ENCODE measurements at regions not wholly inside any gene's neighbourhood (a gene's known extent, or its start where the extent isn't known, plus 50 kb on each side); places are given as distances from the start of the nearest gene placed in this dataset.
A peak's percentile ranks its signal among the peaks of the same experiment; 100 is the strongest.
"Not testable (repeated sequence)": the region's sequence is repeated elsewhere in the genome, so short reads cannot be mapped to it uniquely, and the experiment has no call there.

DNA sequence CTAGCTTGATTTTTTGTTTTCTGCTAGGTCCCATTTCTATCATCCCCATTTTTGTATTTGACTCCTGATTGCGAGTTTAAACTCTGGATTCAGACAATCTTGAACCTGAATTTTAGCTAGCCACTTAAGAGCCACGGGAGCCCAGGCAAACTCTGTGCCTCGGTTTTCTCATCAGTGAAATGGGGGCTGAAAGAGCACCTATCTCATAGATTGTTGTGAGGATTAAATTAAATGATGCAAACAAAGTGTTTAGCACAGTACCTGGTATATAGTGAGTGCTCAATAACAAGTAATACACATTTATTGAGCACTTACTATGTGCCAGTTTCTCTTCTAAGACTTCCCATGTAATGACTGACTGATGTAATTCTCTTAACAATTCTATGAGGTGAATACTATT is 158.1 kb upstream of the POU3F1 start:
- in situ Hi-C loops (cut with HindIII; ENCODE audit: low sequenced_read_pairs) = no loop called here
- no peak for DNase-seq (ENCODE audit: low spot score)

DNA sequence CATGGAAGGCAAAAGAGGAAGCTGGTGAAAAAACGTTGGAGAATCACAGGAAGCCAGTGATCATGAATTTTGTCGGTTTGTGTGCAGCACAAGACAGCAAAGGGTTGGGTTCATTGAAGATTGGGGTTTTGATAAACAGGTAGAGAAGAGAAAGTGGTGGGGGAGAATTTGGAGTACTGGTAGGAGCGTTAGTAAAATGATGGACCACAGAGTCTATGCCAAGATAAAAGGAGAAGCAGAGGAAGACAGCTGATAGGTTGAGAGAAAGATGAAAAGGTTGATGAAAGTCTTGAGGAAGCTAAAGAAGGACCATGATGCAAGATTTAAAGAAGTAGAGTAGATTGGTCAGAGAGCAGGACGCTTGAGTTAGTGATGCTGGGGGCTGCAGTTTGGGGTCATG is 156.8 kb upstream of the POU3F1 start:
- DNase-seq (ENCODE audit: low spot score) = no peak
- in situ Hi-C loops (cut with HindIII; ENCODE audit: low sequenced_read_pairs) = no loop called here

DNA sequence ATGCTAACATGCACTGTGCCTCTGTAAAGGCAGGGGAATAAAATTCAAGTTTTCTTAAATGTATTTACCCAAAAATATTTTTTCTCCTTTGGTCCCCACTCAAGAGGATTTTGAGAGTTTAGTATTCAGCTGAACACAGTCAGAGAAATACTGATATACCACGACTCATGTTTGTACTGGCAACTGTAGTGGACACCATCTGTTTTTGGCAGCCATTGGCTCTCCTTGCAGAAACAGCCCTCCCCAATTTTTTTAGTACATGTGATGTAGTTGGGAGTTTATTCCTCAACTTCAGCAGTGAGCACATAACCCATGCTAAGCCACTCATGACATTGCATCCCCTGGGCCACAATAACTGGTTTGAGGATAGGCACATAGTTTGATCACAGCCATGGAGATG is 154.8 kb upstream of the POU3F1 start:
- no peak for DNase-seq (ENCODE audit: low spot score)
- in situ Hi-C loops (cut with HindIII; ENCODE audit: low sequenced_read_pairs) = no loop called here

DNA sequence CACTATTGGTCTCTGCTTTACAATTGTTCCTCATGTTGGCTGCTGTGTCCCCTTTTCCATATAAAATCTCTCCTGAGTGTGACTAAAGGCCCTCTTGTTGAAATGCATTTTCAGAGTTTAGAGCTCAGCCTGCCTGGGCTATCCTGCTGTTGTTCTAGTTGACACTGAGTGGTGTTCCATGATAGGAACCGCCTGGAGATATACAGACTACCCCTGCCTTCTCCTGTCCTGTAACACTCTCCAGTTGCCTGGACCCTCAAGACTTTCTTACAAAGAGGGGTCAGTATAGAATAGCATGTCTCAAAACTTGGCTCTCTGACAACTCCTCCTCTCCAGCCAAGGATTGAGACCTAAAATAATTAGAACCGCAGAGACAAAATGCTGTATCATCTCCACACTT is 152.0 kb upstream of the POU3F1 start:
- in situ Hi-C loops (cut with HindIII; ENCODE audit: low sequenced_read_pairs) = no loop called here
- no peak for DNase-seq (ENCODE audit: low spot score)

DNA sequence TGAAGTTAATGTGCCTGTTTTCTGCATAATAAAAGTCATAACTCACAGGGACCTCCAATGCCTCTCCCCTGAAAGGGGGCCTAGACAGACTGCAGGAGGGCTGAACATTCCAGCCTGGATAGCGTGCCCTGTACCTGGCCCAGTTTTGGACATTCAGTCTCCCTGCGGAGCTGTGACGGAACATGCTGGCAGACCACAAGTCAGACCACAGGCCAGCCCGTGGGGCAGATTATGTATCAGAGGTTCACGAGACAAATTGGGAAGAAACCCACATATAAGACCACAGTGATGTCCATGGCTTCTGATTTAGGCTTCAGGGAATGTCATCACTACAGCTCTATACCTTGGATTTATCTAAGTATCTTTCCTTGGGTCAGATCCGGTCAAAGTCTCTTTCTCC is 151.5 kb upstream of the POU3F1 start:
- DNase-seq (ENCODE audit: low spot score) = no peak
- in situ Hi-C loops (cut with HindIII; ENCODE audit: low sequenced_read_pairs) = no loop called here

DNA sequence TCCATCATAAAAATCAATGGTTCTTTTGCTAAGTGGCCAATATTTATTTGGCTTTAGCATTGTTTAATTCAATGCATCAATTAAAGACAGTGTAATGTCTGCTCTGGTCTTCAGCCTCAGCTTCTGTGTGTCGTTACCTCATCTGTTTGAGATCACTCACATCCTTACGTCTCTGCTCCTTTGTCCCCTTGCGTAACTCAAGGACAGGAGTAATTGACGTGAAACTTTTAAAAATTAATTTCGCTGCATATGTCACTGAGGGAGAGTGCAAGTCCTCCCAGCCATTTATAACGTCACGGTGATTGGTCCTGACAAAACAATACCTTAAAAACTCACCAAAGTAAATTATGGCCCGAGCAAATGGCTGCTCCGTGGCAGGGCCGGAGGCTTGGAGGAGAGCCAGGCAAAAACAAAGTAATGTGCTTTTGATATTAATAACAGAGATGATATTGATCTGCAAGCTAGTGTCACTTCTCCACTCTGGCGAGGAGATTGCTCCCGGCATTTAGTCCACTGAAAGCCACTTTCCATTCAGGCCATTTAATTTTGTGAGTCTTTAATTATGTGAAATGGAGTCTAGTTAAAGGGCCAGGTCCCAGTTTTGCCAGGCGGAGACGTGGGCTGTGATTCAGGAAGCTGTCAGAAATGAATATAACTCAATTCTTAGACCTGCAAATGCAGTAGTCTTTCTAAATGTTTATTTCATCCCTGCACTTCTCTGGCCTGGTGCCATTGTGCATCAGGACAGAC is 150.9 kb upstream of the POU3F1 start:
- no peak for DNase-seq (ENCODE audit: low spot score)
- in situ Hi-C loops (cut with HindIII; ENCODE audit: low sequenced_read_pairs) = no loop called here

DNA sequence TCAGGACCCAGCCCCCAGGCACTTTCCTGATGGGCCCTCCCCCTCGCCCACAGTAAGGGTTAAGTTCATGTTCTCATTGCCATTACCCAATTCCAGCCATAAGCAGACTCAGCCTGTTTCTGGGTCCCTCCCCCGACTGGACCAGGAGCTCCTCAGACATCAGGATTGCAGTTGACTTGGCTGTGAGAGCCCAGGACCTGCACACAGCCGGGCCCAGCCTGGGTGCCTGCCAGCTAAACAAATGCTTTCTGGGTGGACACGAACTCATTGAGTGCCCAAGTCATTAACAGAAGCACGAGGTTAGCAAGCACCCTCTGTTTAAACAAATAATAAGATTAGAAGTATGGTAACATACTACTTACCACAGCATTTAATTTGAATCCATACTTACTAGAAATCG is 147.9 kb upstream of the POU3F1 start:
- in situ Hi-C loops (cut with HindIII; ENCODE audit: low sequenced_read_pairs) = no loop called here
- DNase-seq (ENCODE audit: low spot score) = no peak

DNA sequence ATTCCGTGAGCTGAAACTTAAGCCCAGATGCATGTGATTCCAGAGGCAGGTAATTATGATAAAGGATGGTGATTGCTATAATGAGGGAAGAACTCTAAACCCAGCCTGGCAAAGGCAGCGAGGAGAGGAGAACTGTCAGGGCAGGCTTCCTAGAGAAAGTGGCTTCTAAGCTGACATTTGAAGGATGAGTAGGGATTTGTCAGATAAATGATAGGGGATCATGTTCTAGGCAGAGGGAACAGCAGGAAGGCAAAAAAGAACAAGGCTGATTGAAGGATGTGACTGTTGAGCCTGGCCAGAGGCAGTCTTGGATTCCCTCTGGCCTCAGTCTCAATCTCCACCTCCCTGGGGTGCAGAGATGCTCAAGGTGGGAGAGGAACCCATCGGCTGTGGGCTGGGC is 146.4 kb upstream of the POU3F1 start:
- no peak for DNase-seq (ENCODE audit: low spot score)
- in situ Hi-C loops (cut with HindIII; ENCODE audit: low sequenced_read_pairs) = no loop called here

DNA sequence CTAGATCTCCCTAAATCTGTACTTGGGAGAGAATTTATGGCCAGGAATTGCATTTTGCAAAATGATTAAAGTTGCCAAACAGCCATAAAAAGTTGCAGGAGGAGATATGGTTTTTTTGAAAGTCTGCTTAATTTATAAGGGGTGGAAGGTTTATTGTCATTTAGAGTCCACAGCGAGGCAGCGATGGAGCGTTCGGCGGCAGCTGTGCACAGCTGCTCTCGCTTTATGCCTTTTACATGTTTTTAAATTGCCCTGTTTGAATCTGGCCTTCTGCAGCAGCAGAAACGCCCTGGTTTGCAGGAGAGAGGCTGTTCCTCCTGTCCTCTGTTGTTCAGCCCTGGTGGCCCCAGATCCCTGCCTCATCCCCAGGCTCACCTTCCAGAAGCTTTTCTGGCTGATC is 144.9 kb upstream of the POU3F1 start:
- in situ Hi-C loops (cut with HindIII; ENCODE audit: low sequenced_read_pairs) = no loop called here
- DNase-seq (ENCODE audit: low spot score) = no peak

DNA sequence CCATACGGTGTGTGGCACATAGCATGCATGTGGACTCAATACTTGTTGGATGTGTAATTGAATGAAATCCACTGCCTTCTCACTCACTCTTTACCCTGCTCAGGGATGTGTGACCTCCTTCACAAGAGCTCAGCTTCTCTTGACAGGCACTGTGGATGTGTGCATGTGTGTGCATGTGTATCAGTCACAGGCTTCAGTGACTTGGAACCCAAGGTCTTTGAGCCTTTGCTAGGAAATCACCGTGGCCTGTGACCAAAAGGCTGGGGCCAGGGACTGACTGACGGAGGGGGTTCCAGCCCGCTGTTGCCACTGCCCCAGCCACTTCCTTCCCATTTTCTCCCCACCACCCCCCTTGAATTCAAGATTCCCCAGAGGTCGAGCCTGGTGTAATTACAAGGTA is 144.4 kb upstream of the POU3F1 start:
- in situ Hi-C loops (cut with HindIII; ENCODE audit: low sequenced_read_pairs) = no loop called here
- DNase-seq (ENCODE audit: low spot score) = no peak

DNA sequence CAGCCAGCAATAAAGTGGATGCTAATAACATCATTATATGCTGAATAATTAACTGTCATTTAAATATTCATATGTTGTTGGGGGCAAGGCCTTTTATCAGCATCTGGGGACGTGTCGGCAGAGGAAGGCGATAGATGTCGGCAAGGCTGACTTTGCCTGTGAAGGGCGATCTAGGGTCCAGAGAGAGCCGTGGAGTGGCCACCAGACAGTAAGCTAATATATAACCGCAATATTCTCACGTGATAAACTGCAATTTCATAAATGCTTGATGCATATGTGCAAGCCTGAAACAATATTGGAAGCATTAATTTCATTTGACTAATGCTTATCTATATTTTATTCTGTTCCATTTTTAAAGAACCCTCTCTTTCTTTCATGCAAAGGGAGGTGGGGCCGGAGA is 141.0 kb upstream of the POU3F1 start:
- DNase-seq (ENCODE audit: low spot score) = no peak
- in situ Hi-C loops (cut with HindIII; ENCODE audit: low sequenced_read_pairs) = no loop called here

DNA sequence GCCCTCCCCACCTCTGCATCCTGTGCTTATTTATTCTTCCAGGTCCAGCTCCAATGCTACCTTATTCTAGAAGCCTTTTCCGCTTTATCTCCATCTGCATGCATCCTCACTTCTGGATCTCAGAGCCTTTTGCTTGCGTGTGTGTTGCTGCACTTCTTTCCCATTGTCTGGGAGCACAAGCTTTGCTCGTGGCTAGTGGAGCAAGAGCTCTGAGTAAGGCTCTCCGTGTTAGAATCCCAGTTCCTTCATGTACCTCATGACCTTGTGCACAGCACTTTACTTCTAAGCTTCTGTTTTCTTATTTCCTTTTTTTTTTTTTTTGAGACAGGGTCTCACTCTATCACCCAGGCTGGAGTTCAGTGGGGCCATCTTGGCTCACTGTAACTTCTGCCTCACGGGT is 140.0 kb upstream of the POU3F1 start:
- in situ Hi-C loops (cut with HindIII; ENCODE audit: low sequenced_read_pairs) = no loop called here
- DNase-seq (ENCODE audit: low spot score) = no peak

DNA sequence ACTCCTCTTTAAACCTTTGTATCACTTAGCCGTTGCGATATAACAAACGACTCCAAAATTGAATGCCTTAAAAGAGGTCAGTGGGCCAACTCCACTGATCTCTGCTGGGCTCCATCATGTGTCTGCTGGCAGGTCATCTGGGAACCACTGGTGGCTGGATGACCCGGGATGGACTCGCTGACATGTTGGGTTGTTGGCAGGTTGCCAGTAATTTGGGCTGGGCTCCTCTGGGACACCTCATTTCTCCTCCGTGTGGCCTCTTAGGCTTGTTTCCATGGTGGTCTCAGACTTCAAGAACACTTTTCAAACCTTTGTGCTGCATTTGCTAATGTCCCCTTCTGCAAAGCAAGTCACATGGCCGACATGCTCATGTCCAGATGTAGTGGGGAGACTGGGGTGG is 139.3 kb upstream of the POU3F1 start:
- DNase-seq (ENCODE audit: low spot score) = no peak
- in situ Hi-C loops (cut with HindIII; ENCODE audit: low sequenced_read_pairs) = no loop called here

DNA sequence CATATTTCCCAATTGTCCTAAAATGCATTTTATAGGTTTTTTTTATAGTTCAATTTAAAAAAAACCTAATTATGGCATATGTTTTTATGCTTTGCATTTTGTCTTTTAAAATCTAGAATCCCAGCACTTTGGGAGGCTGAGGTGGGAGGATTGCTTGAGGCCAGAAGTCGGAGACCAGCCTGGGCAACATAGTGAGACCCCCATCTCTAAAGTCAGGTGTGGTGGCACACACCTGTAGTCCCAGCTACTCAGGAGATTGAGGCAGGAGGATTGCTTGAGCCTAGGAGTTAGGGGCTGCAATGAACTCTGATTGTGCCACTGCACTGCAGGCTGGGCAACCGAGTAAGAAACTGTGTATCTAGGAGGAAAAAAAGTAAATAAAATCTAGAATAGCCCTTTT is 137.2 kb upstream of the POU3F1 start:
- in situ Hi-C loops (cut with HindIII; ENCODE audit: low sequenced_read_pairs) = no loop called here
- no peak for DNase-seq (ENCODE audit: low spot score)

DNA sequence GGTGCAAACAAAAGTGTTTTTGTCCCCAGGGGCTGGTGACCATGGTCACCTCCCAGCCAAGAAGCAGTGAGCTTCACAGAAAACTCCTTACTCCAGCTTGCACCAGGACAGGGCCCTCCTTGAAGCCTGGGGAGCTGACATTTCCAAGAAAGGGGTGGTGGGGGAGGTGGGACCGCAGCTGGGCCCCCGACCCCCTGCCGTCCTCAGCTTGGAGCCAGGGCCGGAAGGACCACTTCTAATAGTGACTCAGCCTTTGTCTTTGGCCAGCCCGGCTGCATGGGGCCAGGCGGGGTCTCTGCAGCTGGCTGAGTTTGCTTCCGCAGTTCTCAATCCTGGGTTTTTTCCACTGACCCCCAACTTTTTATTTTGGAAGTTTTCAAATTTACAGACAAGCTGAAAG is 136.5 kb upstream of the POU3F1 start:
- in situ Hi-C loops (cut with HindIII; ENCODE audit: low sequenced_read_pairs) = no loop called here
- no peak for DNase-seq (ENCODE audit: low spot score)

DNA sequence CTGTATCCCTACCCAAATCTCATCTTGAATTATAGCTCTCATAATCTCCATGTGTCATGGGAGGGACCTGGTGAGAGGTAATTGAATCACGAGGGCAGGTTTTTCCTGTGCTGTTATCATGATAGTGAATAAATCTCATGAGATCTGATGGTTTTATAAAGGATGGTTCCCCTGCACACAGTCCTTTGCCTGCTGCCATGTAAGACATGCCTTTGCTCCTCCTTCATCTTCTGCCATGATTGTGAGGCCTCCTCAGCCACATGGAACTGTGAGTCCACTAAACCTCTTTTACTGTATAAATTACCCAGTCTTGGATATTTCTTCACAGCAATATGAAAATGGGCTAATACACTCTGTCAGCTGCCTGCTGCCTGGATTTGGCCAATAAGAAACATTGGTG is 133.8 kb upstream of the POU3F1 start:
- DNase-seq (ENCODE audit: low spot score); in situ Hi-C loops (cut with HindIII; ENCODE audit: low sequenced_read_pairs): not testable (repeated sequence)

DNA sequence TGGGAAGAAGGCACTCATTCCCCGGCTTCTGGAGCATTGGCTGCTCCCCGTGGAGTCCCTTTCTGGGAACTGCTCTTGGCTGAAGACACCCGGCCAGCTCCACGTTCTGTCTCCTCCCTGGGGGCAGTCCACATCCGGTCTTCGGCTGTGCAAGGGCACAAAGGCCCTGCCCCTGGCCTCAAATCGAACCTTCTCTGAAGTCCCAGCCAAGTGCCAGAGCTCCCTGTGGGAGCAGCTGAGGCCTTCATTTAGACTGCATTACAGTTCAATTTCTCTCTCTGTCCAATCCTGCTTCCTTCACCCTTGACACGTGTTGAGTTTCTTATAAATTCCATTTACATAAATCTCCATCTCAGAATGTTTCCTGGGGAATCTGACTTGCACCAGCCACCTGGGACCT is 132.9 kb upstream of the POU3F1 start:
- in situ Hi-C loops (cut with HindIII; ENCODE audit: low sequenced_read_pairs) = no loop called here
- no peak for DNase-seq (ENCODE audit: low spot score)

DNA sequence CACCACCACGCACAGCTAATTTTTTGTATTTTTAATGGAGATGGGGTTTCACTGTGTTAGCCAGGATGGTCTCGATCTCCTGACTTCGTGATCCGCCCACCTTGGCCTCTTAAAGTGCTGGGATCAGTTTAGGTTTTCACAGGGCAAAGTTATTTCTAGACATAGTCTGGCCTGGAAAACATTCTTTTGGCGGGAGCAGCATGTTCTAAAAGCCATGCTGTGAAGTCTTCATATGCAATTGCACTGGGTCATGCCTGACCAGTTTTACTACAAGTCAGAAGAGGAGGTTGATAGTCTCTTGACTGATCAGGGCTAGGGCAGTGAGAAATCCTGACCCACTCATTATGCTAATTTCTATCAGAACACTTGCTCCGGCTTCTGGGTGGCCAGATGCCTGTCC is 131.6 kb upstream of the POU3F1 start:
- in situ Hi-C loops (cut with HindIII; ENCODE audit: low sequenced_read_pairs) = no loop called here
- no peak for DNase-seq (ENCODE audit: low spot score)

DNA sequence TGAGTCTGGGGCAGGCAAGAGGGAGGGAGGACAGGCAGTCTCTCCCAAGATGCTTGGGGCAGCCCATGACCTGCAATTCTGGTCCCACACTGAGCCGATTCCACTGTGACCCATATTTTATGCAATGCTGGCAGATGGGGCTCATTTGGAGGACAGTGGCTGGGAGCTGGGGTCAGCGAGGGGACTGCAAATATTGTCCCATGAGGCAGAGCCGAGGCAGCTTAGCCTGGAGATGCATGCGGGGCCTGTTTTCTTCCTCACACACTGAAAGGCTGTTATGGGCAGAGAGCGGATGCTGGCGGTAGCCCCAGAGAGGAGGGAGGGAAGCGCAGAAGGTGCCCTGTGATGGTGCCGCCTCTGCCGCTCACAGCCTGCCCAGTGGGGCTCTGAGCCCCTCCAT is 128.5 kb upstream of the POU3F1 start:
- in situ Hi-C loops (cut with HindIII; ENCODE audit: low sequenced_read_pairs) = no loop called here
- peak; percentile 22 for DNase-seq (ENCODE audit: low spot score)

DNA sequence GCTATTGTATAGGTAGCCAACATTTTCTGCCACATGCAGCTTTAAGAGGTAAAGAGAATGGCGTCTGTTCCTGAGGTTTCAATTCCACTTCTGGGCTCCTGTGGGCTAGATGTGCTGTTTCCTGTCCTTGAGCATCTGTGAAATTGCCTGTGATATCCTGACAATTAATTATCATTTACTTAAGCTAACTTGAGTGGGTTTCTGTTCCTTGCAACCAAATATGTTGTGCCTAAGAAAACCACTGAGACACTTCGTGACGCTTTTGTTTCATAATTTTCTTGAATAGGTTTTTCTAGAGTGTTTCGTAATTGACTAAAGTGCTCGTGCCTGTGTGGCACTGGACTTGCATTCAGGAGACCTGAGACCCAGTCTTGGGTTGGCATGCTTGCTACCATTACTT is 127.3 kb upstream of the POU3F1 start:
- DNase-seq (ENCODE audit: low spot score) = no peak
- in situ Hi-C loops (cut with HindIII; ENCODE audit: low sequenced_read_pairs) = no loop called here

DNA sequence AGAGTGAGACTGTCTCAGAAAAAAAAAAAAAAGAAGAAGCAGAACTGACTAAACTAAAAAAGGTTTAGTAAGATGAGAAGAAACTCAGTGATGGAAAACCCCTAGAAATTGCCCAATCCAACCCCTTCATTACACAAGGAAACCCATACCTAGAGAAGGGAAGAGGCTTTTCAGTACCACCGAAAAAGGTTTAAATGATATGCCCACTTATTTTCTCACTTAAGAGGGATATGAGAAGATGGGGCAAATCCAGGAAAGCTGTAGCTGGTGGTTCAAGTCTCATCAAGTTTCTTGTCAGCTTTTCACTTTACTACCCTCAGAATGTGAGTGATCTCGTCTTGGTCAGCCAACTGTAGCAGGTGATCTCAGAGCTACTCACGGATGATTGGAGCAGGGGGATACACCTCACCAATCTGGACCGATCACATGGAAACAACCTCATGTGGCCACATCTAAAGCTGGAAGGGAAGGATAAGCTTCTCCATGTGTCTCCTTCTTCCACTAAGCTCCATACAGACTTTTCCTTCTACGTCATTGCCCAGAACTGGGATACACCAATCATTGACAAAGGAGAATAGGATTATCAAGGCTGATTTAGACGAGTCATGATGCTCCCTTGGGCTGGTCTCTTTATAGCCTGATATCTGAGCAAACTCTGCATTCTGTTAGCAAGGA is 126.7 kb upstream of the POU3F1 start:
- in situ Hi-C loops (cut with HindIII; ENCODE audit: low sequenced_read_pairs) = no loop called here
- no peak for DNase-seq (ENCODE audit: low spot score)
